CD1c-positive myeloid dendritic cell (primary cell): ENCODE measurements at regions not wholly inside any gene's neighbourhood (a gene's known extent, or its start where the extent isn't known, plus 50 kb on each side); places are given as distances from the start of the nearest gene placed in this dataset.

Experiments used
- DNase-seq: peaks from one replicate; pipeline ENCODE4 v3.0.0-alpha.2; 2016; ENCODE audit errors: extremely low spot score

- DNase-seq: no peak
Observed at GRCh38 chr12:92465786-92466295, 236.9 kb upstream of the PLEKHG7 start.

GRCh38 chr12:92464911-92465310 lies 237.9 kb upstream of the PLEKHG7 start:
- no peak for DNase-seq

GRCh38 chr12:92463171-92463570 lies 239.6 kb upstream of the PLEKHG7 start:
- DNase-seq: no peak

GRCh38 chr12:92462527-92462926 lies 240.3 kb upstream of the PLEKHG7 start:
- DNase-seq: no peak

- peak; percentile 43 for DNase-seq
Observed at GRCh38 chr12:92462049-92462448, 240.7 kb upstream of the PLEKHG7 start.

GRCh38 chr12:92459850-92460249 lies 242.9 kb upstream of the PLEKHG7 start:
- DNase-seq: no peak

GRCh38 chr12:92458996-92459395 lies 243.8 kb upstream of the PLEKHG7 start:
- no peak for DNase-seq

- peak; percentile 76 for DNase-seq
Observed at GRCh38 chr12:92457458-92458180, 245.2 kb upstream of the PLEKHG7 start.

- DNase-seq: no peak
Observed at GRCh38 chr12:92452763-92453162, 250.0 kb upstream of the PLEKHG7 start.

GRCh38 chr12:92446083-92446460 lies 256.7 kb upstream of the PLEKHG7 start:
- DNase-seq: no peak

- DNase-seq: peak; percentile 41
Observed at GRCh38 chr12:92445253-92446082, 257.3 kb upstream of the PLEKHG7 start.

GRCh38 chr12:92444763-92445162 lies 258.0 kb upstream of the PLEKHG7 start:
- peak; percentile 90 for DNase-seq

- DNase-seq: peak; percentile 49
Observed at GRCh38 chr12:92442782-92443181, 260.0 kb upstream of the PLEKHG7 start.

- DNase-seq: no peak
Observed at GRCh38 chr12:92440072-92440471, 262.7 kb upstream of the PLEKHG7 start.

GRCh38 chr12:92439420-92439805 lies 263.4 kb upstream of the PLEKHG7 start:
- peak; percentile 31 for DNase-seq

- no peak for DNase-seq
Observed at GRCh38 chr12:92438641-92439419, 264.0 kb upstream of the PLEKHG7 start.

- peak; percentile 32 for DNase-seq
Observed at GRCh38 chr12:92437452-92437851, 265.3 kb upstream of the PLEKHG7 start.

GRCh38 chr12:92436856-92437255 lies 265.9 kb upstream of the PLEKHG7 start:
- no peak for DNase-seq

- DNase-seq: no peak
Observed at GRCh38 chr12:92434607-92435025, 268.2 kb upstream of the PLEKHG7 start.

- peak; percentile 46 for DNase-seq
Observed at GRCh38 chr12:92432724-92433441, 269.9 kb upstream of the PLEKHG7 start.

GRCh38 chr12:92431146-92431545 lies 271.6 kb upstream of the PLEKHG7 start:
- DNase-seq: peak; percentile 27
